ENCODE measurements at regions not wholly inside any gene's neighbourhood (a gene's known extent, or its start where the extent isn't known, plus 50 kb on each side); places are given as distances from the start of the nearest gene placed in this dataset.

DNA sequence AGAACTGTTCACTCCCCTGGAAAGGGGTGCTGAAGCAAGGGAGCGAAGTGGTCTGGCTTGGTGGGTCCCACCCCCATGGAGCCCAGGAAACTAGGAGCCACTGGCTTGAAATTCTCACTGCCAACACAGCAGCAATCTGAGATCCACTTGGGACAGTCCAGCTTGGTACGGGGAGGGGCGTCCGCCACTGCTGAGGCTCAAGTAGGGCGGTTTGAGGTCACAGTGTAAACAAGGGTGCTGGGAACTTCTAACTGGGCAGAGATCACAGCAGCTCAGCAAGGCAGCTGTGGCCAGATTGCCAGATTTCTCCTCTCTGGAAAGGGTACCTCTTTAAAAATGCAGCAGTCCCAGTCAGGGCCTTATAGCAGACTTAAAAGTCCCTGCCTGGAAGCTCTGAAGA lies 53.9 kb upstream of the GALNTL6 start:
- no peak for DNase-seq

DNA sequence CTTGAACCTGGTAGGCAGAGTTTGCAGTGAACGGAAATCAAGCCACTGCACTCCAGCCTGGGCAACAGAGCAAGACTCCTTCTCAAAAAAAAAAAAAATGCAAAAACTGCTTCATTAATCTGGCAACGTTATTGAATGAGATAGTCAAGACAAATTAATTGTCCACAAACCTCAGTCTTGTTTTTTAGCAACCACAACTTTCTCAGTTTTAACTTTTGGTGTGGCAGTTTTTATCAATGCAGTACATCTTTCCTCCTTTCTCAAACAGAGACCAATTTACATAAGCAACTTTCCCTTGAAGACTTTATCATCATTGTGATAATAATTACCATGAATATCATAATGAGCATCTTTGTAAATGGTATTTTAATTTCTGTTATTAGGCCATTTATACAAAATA lies 61.7 kb upstream of the GALNTL6 start:
- no peak for DNase-seq

DNA sequence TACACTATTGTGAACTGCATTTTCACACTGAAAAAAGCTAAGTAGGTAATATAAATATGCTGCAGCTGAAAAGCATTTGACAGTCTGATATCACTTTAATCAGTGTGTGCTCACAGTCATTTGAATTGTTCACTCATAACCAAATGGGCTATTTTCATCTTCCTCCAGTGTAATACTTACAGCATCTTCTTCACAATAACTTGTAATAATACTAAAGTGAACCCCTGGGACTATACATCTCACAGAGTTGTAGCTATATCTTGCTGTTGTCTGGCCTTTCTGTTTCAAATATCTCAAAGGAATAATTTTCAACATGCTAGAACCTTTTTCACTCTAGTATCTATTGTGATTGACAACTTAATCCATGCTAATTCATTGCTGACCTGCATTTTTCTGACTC lies 66.8 kb upstream of the GALNTL6 start:
- DNase-seq: no peak

DNA sequence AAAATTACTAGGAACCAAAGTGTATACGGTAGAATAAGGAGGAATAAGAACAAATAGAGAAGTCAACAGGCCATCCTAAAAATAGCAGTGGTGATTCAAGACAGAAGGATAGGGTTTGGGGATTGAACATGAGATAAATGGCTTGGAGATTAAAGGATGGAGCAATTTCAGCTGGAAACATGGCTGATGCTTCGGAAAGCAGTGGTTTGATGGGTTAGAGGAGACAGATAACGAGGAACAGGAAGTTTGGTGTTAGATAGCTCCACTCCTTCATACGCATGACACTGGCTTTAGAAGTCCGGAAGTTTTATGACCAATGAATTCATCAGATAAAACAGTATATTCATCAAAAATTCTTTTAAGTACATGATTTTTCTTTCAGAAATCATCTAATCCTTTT lies 70.8 kb upstream of the GALNTL6 start:
- DNase-seq: no peak

DNA sequence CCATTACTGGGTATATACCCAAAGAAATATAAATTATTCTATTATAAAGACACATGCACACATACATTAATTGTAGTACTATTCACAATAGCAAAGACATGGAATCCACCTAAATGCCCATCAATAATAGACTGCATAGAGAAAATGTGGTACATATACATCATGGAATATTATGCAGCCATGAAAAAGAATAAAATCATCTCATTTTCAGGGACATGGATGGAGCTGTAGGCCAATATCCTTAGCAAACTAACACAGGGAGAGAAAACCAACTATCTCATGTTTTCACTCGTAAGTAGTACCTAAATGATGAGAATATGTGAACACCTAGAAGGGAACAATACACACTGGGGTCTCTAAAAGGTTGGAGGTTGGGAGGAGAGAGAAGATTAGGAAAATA lies 86.0 kb upstream of the GALNTL6 start:
- no peak for DNase-seq

DNA sequence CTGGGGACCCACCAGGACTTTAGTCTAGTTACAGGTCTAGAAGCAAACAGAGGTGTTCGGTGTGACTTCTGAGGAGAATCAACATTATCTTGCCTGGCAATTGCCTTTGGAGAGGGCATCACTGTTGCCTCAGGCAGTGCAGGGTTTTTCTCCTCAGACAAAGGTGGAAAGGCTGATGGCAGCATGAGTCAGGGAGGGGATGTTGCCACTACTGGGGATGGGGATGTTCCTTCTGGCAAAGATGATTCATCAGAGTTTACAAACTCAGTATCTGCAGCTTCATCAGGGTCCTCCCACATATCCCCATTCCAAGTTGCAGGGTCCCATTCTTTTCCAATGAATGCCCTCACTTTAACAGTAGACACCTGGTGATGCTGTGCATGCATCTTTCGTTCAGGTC lies 91.3 kb upstream of the GALNTL6 start:
- no peak for DNase-seq

DNA sequence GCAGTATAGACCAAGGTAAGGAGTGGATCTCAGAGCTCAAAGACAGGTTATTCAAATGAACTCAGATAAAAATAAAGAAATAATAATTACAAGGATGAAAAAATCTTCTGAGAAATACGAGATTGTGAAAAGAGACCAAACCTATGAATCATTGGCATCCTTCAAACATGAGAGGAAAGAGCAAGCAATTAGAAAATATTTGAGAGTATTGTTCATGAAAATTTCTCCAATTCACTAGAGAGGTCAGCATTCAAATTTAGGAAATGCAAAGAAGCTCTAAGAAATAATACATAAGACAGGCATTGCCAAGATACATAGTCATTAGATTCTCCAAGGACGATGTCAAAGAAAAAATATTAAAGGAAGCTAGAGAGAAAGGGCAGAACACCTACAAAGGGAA lies 93.5 kb upstream of the GALNTL6 start:
- DNase-seq: peak; percentile 47

DNA sequence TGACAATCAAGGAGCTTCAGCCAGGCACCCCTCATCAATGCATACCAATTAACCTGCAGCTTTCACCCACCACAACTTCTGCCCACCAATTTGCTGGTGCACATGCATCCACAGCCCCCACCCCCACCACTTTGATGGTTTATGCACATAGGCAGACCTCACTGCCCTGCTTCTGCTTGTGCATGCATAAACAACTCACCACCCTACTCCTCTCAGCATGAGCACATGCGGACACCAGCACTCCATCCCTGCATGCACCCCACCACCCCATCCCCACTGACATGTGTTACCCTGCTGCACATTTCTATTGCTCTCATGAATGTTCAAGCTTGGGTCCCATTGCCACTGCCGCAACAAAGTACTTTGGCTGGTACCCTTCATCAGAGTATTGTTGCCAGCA lies 94.5 kb upstream of the GALNTL6 start:
- no peak for DNase-seq

DNA sequence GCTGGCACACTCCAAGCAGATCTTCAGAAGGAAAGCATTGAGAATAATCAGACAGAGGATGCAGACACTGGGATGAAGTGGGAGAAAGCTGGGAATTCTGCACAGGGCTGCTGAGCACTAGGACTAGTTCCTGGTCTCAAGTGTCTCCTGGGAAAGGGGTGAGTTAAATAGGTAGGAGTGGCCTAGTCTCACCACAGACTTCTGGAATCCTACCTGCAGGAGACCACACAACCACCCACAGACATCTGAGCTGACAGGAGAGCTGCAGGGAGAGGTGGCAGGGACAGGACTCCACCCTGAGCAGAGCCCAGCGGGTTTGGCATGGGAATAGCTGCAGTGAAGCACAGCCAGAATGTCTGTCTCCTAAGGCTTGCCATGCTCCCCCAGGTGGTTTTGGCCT lies 95.1 kb upstream of the GALNTL6 start:
- no peak for DNase-seq

DNA sequence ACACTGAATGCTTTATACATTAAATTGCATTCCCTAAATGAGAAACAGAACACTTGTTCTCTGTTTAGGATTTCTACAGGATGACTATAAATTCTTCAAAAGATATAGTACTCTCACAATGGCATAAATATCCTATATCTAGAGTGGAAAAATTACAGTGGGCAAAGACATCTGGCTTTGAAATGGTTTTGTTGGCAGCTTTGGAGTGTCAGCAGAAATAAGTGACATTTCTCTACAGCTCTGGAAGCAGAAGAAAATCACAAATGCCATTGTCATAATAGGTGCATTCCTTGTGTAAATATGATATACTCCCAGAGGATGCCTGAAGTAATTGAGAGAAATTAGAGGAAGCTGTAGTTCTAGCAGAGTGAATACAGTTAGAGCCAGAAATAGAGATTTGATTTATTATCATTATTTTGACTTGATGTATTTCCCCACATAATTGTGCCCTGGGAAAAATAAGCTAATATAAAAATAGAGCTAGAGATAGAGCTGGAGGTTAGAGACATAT lies 95.9 kb upstream of the GALNTL6 start:
- no peak for DNase-seq

DNA sequence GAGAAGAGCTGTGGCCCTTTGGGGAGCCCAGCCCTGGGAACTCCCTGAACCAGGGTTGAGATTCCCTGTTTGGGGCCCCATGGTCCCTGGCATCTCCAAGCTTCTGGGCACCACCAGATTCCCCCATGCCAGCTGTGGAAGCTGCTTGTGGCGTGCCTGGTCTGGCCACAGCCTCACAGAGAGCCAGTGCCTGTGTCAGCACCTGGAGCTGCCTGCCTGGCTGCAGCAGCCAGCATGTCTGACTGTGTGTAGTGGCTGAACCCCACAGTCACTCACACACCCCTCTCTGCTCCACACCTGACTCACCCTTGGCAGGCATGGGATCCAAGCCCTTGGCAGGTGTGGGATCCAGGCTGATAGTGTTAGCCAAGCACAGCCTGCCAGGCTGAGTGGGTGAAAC lies 97.2 kb upstream of the GALNTL6 start:
- no peak for DNase-seq

DNA sequence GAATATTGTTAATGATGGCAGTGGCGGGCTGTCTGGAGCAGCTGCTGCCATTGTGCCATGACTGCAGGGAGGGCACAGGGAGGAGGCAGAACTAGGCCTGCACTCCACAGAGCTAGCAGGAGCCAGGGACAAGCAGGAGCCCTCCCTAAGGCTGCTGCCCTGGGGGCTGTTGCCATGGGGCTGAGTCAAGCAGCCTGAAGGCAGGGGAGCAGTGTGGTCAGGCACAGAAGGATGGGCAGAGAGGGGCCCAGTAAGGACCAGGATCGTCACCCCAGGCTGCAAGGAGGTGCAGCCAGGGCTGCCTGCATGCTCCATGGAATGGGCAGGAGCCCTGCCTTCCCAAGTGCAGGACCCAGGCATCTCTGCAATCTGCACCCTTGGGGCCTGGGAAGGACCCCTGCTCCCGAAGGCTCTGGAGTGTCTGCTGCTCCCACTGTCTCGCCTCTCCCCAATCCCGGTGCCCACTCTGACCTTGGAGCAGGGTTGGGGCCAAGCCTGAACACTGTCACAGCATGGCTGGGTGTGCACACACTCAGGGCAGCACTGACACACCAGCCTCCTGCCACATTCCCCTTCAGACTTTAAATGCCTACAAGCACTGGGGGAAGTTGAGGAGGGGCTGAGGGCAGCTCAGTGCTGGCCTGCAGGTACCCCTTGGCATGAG lies 98.3 kb upstream of the GALNTL6 start:
- no peak for DNase-seq

DNA sequence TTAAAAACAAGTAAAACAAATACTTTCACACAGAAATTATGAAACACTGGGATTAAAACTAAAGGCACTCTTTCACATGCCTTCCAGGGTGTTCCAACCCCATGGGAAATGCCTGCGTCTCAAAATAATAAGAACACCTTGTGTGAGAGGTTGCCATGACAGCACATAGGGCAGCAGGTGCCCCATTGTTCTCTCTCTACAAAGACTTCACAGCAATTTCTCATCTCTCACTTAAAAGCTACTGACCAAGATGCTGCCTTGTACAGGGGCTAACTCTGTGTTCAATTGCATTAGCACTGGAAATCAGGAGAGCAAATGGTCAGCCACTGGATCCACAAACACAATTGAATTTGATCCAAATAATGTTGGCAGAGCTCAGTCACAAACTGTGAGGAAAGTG lies 102.5 kb upstream of the GALNTL6 start:
- no peak for DNase-seq

DNA sequence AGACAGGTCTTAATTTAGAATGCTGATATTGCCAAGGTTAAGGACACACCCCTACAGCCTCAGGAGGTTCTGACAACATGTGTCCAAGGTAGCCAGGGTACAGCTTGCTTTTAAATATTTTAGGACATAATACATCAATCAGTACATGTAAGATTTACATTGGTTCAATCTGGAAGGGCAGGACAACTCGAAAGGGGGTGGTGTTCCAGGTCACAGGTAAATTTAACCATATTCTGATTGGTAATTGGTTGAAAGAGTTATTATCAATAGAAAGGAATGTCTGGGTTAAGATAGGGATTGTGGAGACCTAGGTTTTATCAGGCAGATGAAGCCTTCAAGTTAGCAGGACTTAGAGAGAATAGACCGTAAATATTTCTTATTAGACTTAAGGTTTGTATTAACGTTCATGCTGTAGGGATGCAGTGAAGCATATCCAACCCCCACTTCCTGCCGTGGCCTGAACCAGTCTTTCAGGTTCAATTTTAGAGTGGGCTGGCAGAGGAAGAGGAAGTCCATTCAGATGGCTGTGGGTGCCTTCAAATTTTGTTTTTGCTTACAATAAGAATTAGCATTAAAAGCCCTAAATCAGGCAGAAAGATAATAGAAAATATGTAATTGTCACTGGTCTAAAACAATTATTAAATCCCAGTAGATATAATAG lies 136.5 kb upstream of the GALNTL6 start:
- DNase-seq: no peak

DNA sequence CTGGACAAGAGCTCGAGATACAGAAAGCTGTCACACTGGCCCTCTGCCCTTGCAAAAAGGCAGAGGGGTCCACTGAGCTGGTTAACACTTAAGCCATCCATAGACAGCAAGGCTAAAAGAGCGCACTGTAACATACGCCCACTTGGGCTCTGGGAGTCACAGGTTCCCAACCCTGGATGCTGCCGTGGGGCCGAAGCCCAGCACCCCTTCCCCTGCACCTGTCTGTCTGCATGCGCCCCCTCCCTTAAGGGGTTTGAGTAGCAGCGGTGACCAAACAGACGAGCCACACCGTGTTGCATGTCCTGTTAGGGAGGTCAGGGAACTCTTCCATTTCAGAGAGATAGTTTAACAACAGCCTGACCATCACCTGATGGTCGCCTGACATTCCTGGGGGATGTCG lies 138.4 kb upstream of the GALNTL6 start:
- no peak for DNase-seq

DNA sequence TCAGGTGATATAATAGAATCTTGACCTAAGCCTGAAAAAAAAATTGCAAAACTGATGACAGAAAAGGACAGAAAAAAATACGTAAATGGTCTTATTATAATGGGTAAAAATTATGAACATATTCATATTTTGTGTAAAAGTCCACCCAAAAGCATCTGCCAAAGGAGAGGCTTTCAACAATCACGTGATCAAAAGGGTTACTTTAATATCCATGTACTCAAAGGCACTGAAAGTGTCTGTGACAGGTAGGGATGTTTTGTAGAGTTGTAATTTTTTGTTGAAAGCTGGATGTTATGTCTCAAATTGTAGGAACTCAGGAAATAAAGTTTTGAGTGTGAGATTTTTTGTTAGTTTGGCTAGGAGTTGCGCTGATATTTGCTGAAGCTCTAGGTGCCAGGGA lies 144.8 kb upstream of the GALNTL6 start:
- DNase-seq: no peak

DNA sequence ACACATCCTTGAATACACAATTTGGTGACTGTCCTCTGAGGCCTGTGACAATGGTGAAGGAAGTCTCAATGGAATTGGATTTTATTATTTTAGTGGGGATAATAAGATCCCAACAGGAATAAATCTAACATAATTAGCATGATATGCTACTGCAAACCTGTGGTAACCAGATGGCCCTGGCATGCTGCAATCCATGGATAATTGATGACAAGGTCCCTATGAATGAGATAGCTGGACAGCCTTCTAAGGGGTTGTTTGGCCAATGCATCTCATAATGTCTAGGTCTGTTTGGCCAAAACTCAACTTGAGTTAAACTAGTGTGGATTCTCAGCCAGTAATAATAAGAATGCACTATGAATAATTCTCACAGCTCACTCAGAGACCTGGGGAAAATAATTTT lies 145.3 kb upstream of the GALNTL6 start:
- DNase-seq: no peak

DNA sequence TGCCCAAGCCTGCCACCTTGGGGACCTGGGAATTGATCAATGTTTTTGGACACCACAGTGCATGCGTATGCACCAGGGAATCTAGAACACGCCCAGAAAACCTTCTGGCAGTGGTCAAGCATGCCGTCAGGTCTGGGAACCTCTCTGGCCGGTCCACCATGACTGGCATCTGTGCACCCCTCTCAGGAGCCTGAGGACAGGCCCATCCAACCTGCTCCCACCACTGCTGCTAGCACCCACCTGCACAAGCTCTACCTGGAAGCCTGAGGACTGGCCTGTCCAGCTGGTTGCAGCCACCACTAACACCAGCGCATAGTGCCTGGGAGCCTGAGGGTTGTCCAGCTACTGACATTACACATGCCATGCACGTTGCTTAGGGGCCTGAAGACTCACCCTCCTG lies 162.1 kb upstream of the GALNTL6 start:
- DNase-seq: no peak

DNA sequence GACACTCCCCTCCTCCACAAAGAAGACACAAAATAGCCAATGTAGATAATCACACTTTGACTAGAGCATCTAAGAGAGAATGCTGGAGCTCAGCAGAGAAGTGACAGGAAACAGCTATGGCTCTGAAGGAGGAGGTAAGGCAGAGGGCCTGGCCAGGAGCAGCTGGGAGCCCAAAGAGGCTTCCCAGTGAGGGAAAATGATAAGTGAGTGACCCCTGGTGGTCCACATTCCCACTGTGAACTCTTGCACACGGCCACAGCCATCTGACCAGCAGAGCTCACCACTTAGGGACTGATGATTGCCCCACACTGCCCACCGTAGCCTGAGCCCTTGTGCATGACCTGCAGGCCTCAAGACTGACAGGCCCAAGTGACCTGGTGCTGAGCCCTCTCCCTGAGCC lies 162.7 kb upstream of the GALNTL6 start:
- peak; percentile 2 for DNase-seq

DNA sequence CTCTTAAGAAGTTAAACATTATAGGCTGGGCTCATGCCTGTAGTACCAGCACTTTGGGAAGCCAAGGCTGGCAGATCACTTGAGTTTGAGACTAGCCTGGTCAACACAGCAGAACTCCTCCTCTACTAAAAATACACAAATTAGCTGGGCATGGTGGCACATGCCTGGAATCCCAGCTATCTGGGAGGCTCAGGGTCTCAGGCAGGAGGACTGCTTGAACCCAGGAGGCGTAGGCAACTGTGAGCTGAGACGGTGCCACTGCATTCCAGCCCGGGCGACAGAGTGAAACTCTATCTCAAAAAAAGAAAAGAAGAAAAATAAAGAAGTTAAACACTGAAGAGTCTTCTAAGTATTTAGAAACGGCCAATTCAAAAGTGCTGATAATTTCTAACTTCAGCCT lies 164.3 kb upstream of the GALNTL6 start:
- no peak for DNase-seq

DNA sequence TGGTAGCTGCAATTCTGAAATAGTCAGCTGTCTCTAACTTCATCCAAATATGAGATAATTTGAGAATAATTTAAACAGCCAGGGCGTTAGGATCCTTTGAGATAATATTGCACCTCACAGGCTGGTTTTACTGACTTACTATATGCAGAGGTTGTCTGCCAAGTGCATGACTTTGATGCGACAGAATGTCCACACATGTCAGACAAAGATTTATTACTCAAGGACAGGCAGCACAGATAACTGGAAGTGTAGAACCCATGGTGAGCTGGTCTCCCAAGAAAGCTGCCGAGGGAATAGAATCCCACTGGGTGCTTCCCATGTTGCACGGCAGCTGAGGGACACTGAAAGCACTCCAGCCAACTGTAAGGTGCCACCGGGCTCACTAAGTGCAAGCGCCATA lies 166.2 kb upstream of the GALNTL6 start:
- DNase-seq: no peak

DNA sequence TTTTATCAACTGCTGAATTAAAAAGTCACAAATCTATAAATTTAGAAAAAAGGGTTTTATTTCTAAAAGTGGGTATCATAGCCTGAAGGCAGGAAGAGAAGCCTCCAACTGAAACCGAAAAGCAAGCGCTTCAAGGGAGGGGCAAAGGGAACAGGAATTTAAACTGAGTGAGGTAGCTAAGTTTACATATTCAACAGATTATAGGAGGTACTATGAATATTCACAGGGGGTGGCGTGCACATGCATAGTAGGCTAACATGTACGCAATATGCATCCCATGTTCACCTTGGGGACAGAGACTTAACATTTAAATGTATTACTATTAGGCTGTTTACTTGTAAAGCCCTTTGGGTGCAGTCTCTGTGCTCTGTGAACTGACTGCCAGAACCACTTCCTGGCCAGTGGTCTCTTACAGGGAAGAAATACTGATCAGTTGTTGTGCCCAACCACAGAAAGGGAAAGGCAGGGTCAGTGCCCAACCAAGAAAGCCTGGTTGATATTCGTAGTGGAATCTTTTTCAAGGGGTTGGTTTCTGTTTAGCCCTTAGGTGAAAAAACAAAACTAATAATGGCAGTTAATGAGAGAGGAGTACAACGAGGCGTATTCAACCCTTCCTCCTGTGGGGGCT lies 168.7 kb upstream of the GALNTL6 start:
- no peak for DNase-seq

DNA sequence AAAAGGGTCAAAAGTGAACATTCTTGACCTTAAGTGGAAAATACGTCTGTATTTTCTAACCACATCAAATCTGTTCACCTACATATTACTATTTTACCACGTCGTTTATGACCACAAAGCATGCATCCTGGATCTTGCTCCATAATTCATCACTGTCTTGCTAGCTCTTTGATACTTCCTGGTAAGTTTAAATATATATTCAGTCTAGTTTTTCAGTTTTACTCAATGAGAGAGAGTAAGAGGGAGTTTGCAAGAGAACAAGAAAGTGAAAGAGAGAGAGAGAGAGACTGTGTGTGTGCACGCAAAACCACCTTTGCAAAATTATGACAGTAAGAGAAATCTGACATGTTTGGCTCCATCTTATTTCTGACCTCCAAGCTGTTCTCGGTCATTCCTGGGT lies 173.7 kb upstream of the GALNTL6 start:
- DNase-seq: no peak

DNA sequence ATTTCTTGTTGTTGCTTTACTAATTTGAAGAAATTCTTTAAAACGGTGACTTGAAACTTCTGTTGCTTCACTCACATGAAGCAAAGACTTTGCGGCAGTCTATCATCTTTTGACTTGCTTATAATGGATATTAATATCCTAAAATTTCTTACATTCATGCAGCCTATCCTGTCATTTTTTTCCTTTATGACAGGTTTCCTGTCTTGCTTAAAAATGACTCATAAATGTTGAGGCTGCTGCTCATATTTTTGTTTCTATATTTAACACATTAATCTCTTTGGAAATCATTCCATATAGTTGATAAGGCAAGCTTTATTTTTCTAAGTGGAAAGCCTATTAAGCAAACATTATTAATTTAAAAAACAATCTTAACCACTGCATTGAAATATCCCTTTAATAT lies 176.6 kb upstream of the GALNTL6 start:
- peak; percentile 56 for DNase-seq

All from fibroblast of skin of back (primary cell).